ENCODE measurements at regions not wholly inside any gene's neighbourhood (a gene's known extent, or its start where the extent isn't known, plus 50 kb on each side); places are given as distances from the start of the nearest gene placed in this dataset.

- H3K27ac ChIP-seq (ENCODE audit: low read depth, low read length), result no peak overlapping the region
Measured at GRCh38 chr12:59250766-59251165, 330.5 kb upstream of the LRIG3 start.

GRCh38 chr12:59240048-59240447, 319.7 kb upstream of the LRIG3 start:
- H3K4me3 ChIP-seq (ENCODE audit: low read length), result no peak overlapping the region
- no peaks in the 10 kb centered on the region for H3K9me2 ChIP-seq (replicated peaks; ENCODE audit: control insufficient read depth, low read length)
- no peaks in the 10 kb centered on the region for H3K9me3 ChIP-seq (ENCODE audit: control insufficient read depth, insufficient read depth, low read length)
- no peaks in the 10 kb centered on the region for H3K36me3 ChIP-seq (ENCODE audit: control insufficient read depth, low read length)
- H3K4me2 ChIP-seq (ENCODE audit: low read length), result no peak overlapping the region
- H4K20me1 ChIP-seq (ENCODE audit: control insufficient read depth, insufficient read depth, low read depth, low read length), result no peaks in the 10 kb centered on the region
- H3K27me3 ChIP-seq (ENCODE audit: control insufficient read depth, low read length), result no peaks in the 10 kb centered on the region
- H3K4me1 ChIP-seq (ENCODE audit: control insufficient read depth, low read length), result no peaks in the 10 kb centered on the region
- no peak for TF ChIP-seq CTCF (IDR thresholded peaks at IDR 0.05; ENCODE audit: low read depth, low read length, poor library complexity, severe bottlenecking)
- TF ChIP-seq EZH2phosphoT487 (IDR thresholded peaks at IDR 0.05; ENCODE audit: borderline replicate concordance, low read length), result no peak
- H3F3A ChIP-seq (ENCODE audit: control insufficient read depth, insufficient read depth), result no peaks in the 10 kb centered on the region
- H3K79me2 ChIP-seq (ENCODE audit: control insufficient read depth, low read length), result no peaks in the 10 kb centered on the region
- no peak overlapping the region for H3K27ac ChIP-seq (ENCODE audit: low read depth, low read length)

More at GRCh38 chr12:59250766-59251165, 330.5 kb upstream of the LRIG3 start:
- Histone ChIP-seq H3K4me1 (ENCODE audit: control insufficient read depth, low read length) (no peaks in the 10 kb centered on the region), H3K4me2 (ENCODE audit: low read length) (no peak overlapping the region), H3K36me3 (ENCODE audit: control insufficient read depth, low read length) (no peaks in the 10 kb centered on the region), H3K79me2 (ENCODE audit: control insufficient read depth, low read length) (no peaks in the 10 kb centered on the region), H3K9me2 (replicated peaks; ENCODE audit: control insufficient read depth, low read length) (no peaks in the 10 kb centered on the region), H4K20me1 (ENCODE audit: control insufficient read depth, insufficient read depth, low read depth, low read length) (no peaks in the 10 kb centered on the region), H3K4me3 (ENCODE audit: low read length) (no peak overlapping the region), H3F3A (ENCODE audit: control insufficient read depth, insufficient read depth) (no peaks in the 10 kb centered on the region), H3K9me3 (ENCODE audit: control insufficient read depth, insufficient read depth, low read length) (no peaks in the 10 kb centered on the region), H3K27me3 (ENCODE audit: control insufficient read depth, low read length) (no peaks in the 10 kb centered on the region)
- TF ChIP-seq EZH2phosphoT487 (IDR thresholded peaks at IDR 0.05; ENCODE audit: borderline replicate concordance, low read length) (no peak), CTCF (IDR thresholded peaks at IDR 0.05; ENCODE audit: low read depth, low read length, poor library complexity, severe bottlenecking) (no peak)

GRCh38 chr12:59234391-59234790, 314.1 kb upstream of the LRIG3 start:
- no peak for TF ChIP-seq CTCF (IDR thresholded peaks at IDR 0.05; ENCODE audit: low read depth, low read length, poor library complexity, severe bottlenecking)
- TF ChIP-seq EZH2phosphoT487 (IDR thresholded peaks at IDR 0.05; ENCODE audit: borderline replicate concordance, low read length), result no peak
- Histone ChIP-seq H3K9me3 (ENCODE audit: control insufficient read depth, insufficient read depth, low read length) (no peaks in the 10 kb centered on the region), H3K79me2 (ENCODE audit: control insufficient read depth, low read length) (no peaks in the 10 kb centered on the region), H3K4me2 (ENCODE audit: low read length) (no peak overlapping the region), H3F3A (ENCODE audit: control insufficient read depth, insufficient read depth) (no peaks in the 10 kb centered on the region), H3K36me3 (ENCODE audit: control insufficient read depth, low read length) (no peaks in the 10 kb centered on the region), H3K4me1 (ENCODE audit: control insufficient read depth, low read length) (no peaks in the 10 kb centered on the region), H3K27me3 (ENCODE audit: control insufficient read depth, low read length) (no peaks in the 10 kb centered on the region), H3K27ac (ENCODE audit: low read depth, low read length) (no peak overlapping the region), H4K20me1 (ENCODE audit: control insufficient read depth, insufficient read depth, low read depth, low read length) (no peaks in the 10 kb centered on the region), H3K4me3 (ENCODE audit: low read length) (no peak overlapping the region), H3K9me2 (replicated peaks; ENCODE audit: control insufficient read depth, low read length) (no peaks in the 10 kb centered on the region)

- Histone ChIP-seq H3K4me1 (ENCODE audit: control insufficient read depth, low read length) (no peaks in the 10 kb centered on the region), H4K20me1 (ENCODE audit: control insufficient read depth, insufficient read depth, low read depth, low read length) (no peaks in the 10 kb centered on the region)
- no peak for TF ChIP-seq CTCF (IDR thresholded peaks at IDR 0.05; ENCODE audit: low read depth, low read length, poor library complexity, severe bottlenecking)
- TF ChIP-seq EZH2phosphoT487 (IDR thresholded peaks at IDR 0.05; ENCODE audit: borderline replicate concordance, low read length), result no peak
Measured at GRCh38 chr12:59230334-59230733, 310.0 kb upstream of the LRIG3 start.

More at GRCh38 chr12:59230334-59230733, 310.0 kb upstream of the LRIG3 start:
- Histone ChIP-seq H3K79me2 (ENCODE audit: control insufficient read depth, low read length) (no peaks in the 10 kb centered on the region), H3K27me3 (ENCODE audit: control insufficient read depth, low read length) (no peaks in the 10 kb centered on the region), H3F3A (ENCODE audit: control insufficient read depth, insufficient read depth) (no peaks in the 10 kb centered on the region), H3K27ac (ENCODE audit: low read depth, low read length) (no peak overlapping the region), H3K4me2 (ENCODE audit: low read length) (no peak overlapping the region), H3K9me2 (replicated peaks; ENCODE audit: control insufficient read depth, low read length) (no peaks in the 10 kb centered on the region), H3K9me3 (ENCODE audit: control insufficient read depth, insufficient read depth, low read length) (no peaks in the 10 kb centered on the region), H3K4me3 (ENCODE audit: low read length) (no peak overlapping the region), H3K36me3 (ENCODE audit: control insufficient read depth, low read length) (no peaks in the 10 kb centered on the region)
